HFF-Myc (cell line): ENCODE measurements at regions not wholly inside any gene's neighbourhood (a gene's known extent, or its start where the extent isn't known, plus 50 kb on each side); places are given as distances from the start of the nearest gene placed in this dataset.

Source experiments
- DNase-seq: peaks from one replicate; pipeline ENCODE4 v3.0.0-alpha.2; 2011; ENCODE audit warnings: low read depth; ENCODE audit errors: extremely low read depth
- H3K4me3 ChIP-seq: replicated peaks from 2 replicates; pipeline ENCODE4 v1.5.1; 2011; ENCODE audit warnings: low read depth, mild to moderate bottlenecking, control low read depth, low read length
- CTCF ChIP-seq: IDR thresholded peaks from 2 replicates; pipeline ENCODE4 v1.5.1; 2012; ENCODE audit warnings: mild to moderate bottlenecking, low read depth, low read length, control low read depth; ENCODE audit errors: missing control alignments

DNA sequence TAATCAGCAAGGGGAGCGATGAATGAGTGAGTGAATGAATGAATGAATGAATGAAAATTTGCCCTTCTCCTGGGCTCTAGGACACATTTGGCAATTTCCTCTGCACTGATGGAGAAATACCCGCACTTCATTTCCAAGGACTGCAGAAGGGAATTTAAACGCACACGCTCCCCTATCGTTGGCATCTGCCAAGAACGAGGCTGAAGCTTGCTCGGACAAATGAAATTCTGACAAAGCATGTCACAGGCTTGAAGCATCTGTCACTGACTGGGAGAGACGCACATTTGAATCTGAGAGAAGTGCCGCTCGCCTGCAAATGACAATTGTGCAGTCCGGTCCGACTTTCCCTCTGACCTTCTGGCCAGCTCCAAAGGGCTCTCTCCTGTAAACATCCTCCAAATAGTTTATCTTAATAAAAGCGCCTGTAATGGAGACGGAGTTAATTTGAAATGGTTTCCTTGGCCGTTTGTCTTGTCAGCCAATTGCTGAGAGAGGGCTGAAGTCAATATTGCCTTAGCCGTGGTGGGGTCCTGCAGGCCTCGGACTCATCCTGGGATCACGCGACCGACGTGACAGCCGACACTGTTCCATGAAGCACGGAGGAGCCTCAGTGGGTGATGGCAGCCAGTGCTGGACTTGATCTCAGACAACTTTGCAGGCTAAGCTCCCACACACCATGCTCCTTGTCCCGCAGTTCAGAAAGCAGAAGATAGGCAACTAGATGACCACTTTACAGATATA lies 260.7 kb downstream of the MN1 start:
- DNase-seq = no peak

GRCh38 chr22:27541836-27542235 lies 259.7 kb downstream of the MN1 start:
- no peak for TF ChIP-seq CTCF
- no peak overlapping the region for H3K4me3 ChIP-seq
- DNase-seq = no peak

More for the DNA sequence above, 260.7 kb downstream of the MN1 start:
- no peak overlapping the region for H3K4me3 ChIP-seq
- TF ChIP-seq CTCF = no peak

GRCh38 chr22:27542602-27543001 lies 259.0 kb downstream of the MN1 start:
- no peak for TF ChIP-seq CTCF

GRCh38 chr22:27543460-27543859 lies 258.1 kb downstream of the MN1 start:
- TF ChIP-seq CTCF = no peak
- DNase-seq = no peak
- no peak overlapping the region for H3K4me3 ChIP-seq

More at GRCh38 chr22:27542602-27543001, 259.0 kb downstream of the MN1 start:
- no peak for DNase-seq
- no peak overlapping the region for H3K4me3 ChIP-seq

- H3K4me3 ChIP-seq = no peak overlapping the region
- no peak for TF ChIP-seq CTCF
- no peak for DNase-seq
These were observed 256.5 kb downstream of the MN1 start for GRCh38 chr22:27545085-27545484.

- DNase-seq = no peak
- H3K4me3 ChIP-seq = no peak overlapping the region
- no peak for TF ChIP-seq CTCF
These were observed 255.2 kb downstream of the MN1 start for GRCh38 chr22:27546157-27546935.
